Panc1 (cell line): ENCODE measurements at regions not wholly inside any gene's neighbourhood (a gene's known extent, or its start where the extent isn't known, plus 50 kb on each side); places are given as distances from the start of the nearest gene placed in this dataset.

Experiments used
- ATAC-seq: fragments of 200-7000 bp; cut with Tn5 transposase; 2 replicates; pipeline ENCODE4 v1.9.1; 2020; ENCODE audit warnings: mild to moderate bottlenecking, moderate library complexity
- BruUV-seq: library from RNA; stranded (reverse); fragments of 400-500 nt; replicated peaks from 2 replicates; lab custom pipeline; 2021; lab: Mats Ljungman, UMichigan
- CTCF ChIA-PET: fragments of 300-600 bp; sonication (Branson Sonifier 250); formaldehyde crosslinking; loops from one replicate; lab custom pipeline; 2022; ENCODE audit warnings: antibody characterized with exemption; lab: Charles Lee
- POLR2A ChIA-PET: fragments of 300-600 bp; sonication (Branson Sonifier 250); formaldehyde crosslinking; loops from one replicate; lab custom pipeline; 2022; ENCODE audit warnings: antibody characterized with exemption; lab: Charles Lee
- DNase-seq: peaks from one replicate; pipeline ENCODE4 v3.0.0-alpha.2; 2010; ENCODE audit warnings: low read depth, low spot score
- H3K27ac ChIP-seq: 2 replicates; pipeline ENCODE4 v1.5.1; 2011; ENCODE audit warnings: mild to moderate bottlenecking, low read length, inconsistent platforms
- H3K27me3 ChIP-seq: fragments of 200-500 bp; sonication (Bioruptor generic); 2 replicates; pipeline ENCODE4 v1.6.0; 2014; ENCODE audit warnings: low read length, inconsistent platforms; ENCODE audit not compliant: control insufficient read depth, insufficient read depth
- H3K36me3 ChIP-seq: fragments of 200-500 bp; sonication (Bioruptor generic); 2 replicates; pipeline ENCODE4 v1.5.1; 2014; ENCODE audit warnings: inconsistent platforms, mild to moderate bottlenecking, low read length, moderate library complexity; ENCODE audit not compliant: control insufficient read depth, insufficient read depth
- H3K4me1 ChIP-seq: 2 replicates; pipeline ENCODE4 v1.5.1; 2011; ENCODE audit warnings: inconsistent platforms, mild to moderate bottlenecking, low read length, moderate library complexity; ENCODE audit not compliant: control insufficient read depth, insufficient read depth
- H3K4me3 ChIP-seq, 2 experiments: 2 replicates each; pipeline ENCODE4 v1.5.1; 2011 to 2012; ENCODE audit warnings: low read depth in 2 of 2, low read length in 2 of 2, mild to moderate bottlenecking in 2 of 2, inconsistent platforms in 1 of 2, moderate library complexity in 1 of 2
- H3K9me3 ChIP-seq: fragments of 200-500 bp; sonication (Bioruptor generic); 2 replicates; pipeline ENCODE4 v1.5.1; 2014; ENCODE audit warnings: low read depth, mild to moderate bottlenecking, inconsistent platforms, low read length, moderate library complexity; ENCODE audit not compliant: control insufficient read depth, insufficient read depth
- POLR2AphosphoS5 ChIP-seq: IDR thresholded peaks from 2 replicates; pipeline ENCODE4 v1.6.1; 2012; ENCODE audit warnings: mild to moderate bottlenecking, low read depth, low read length, moderate library complexity
- SIN3A ChIP-seq: IDR thresholded peaks from 2 replicates; pipeline ENCODE4 v1.6.1; 2012; ENCODE audit warnings: low read depth, mild to moderate bottlenecking, low read length, moderate library complexity, borderline replicate concordance; ENCODE audit not compliant: insufficient read depth
- TCF7L2 ChIP-seq: IDR thresholded peaks from 2 replicates; pipeline ENCODE4 v1.6.1; 2011; ENCODE audit warnings: mild to moderate bottlenecking, low read depth, low read length, inconsistent platforms
- in situ Hi-C: cut with HindIII; loops from 2 replicates; pipeline ENCODE4 v1.10.0; 2016; ENCODE audit warnings: low sequenced_read_pairs, low pct_unique_long_range_greater_than_20kb
- intact Hi-C: fragments of 100-400 bp; cut with micrococcal nuclease; formaldehyde crosslinking; loops from one replicate; pipeline ENCODE4 v1.10.0; 2022; ENCODE audit not compliant: unreplicated experiment
- TF ChIP-seq, protein P1 (sequence below), 2 experiments: IDR thresholded peaks; 2 replicates each; pipeline ENCODE4 v1.6.1; 2011 to 2012; ENCODE audit warnings: low read depth in 2 of 2, control low read depth in 1 of 2, low read length in 1 of 2, mild to moderate bottlenecking in 1 of 2, moderate library complexity in 1 of 2; ENCODE audit not compliant: insufficient read depth in 1 of 2
- TF ChIP-seq, protein P2 (sequence below): fragments of 450-650 bp; IDR thresholded peaks from 2 replicates; pipeline ENCODE4 v1.5.1; 2017; ENCODE audit warnings: mild to moderate bottlenecking

DNA sequence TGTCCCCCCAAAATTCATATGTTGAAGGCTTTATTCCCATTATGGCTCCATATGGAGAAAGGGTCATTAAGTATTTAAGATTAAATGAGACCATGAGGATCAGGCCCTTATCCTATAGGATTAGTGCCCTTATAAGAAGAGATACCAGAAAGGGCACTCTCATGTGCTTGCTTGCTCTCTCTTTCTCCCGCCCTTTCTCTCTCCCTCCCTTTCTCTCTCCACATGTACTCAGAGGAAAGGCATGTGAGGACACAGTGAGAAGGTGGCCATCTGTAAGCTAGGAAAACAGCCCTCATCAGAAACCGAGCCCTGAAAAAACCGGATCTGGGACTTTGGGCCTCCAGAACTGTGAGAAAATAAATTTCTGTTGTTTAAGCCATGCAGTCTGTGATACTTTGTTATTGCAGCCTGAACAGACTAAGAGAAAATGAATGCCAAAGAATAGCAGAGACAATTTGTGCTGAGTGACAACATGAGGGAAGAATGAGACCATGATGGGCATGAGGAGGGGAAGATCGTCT lies 300.0 kb upstream of the SLC39A10 start:
- TF ChIP-seq SIN3A (no peak), POLR2AphosphoS5 (no peak), TCF7L2 (no peak)
- TF ChIP-seq, protein P1, sequence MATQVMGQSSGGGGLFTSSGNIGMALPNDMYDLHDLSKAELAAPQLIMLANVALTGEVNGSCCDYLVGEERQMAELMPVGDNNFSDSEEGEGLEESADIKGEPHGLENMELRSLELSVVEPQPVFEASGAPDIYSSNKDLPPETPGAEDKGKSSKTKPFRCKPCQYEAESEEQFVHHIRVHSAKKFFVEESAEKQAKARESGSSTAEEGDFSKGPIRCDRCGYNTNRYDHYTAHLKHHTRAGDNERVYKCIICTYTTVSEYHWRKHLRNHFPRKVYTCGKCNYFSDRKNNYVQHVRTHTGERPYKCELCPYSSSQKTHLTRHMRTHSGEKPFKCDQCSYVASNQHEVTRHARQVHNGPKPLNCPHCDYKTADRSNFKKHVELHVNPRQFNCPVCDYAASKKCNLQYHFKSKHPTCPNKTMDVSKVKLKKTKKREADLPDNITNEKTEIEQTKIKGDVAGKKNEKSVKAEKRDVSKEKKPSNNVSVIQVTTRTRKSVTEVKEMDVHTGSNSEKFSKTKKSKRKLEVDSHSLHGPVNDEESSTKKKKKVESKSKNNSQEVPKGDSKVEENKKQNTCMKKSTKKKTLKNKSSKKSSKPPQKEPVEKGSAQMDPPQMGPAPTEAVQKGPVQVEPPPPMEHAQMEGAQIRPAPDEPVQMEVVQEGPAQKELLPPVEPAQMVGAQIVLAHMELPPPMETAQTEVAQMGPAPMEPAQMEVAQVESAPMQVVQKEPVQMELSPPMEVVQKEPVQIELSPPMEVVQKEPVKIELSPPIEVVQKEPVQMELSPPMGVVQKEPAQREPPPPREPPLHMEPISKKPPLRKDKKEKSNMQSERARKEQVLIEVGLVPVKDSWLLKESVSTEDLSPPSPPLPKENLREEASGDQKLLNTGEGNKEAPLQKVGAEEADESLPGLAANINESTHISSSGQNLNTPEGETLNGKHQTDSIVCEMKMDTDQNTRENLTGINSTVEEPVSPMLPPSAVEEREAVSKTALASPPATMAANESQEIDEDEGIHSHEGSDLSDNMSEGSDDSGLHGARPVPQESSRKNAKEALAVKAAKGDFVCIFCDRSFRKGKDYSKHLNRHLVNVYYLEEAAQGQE (IDR thresholded peaks at IDR 0.05; ENCODE audit: insufficient read depth in 1 of 2, low read depth in 2 of 2, low read length in 1 of 2), result no peak
- TF ChIP-seq, protein P2, sequence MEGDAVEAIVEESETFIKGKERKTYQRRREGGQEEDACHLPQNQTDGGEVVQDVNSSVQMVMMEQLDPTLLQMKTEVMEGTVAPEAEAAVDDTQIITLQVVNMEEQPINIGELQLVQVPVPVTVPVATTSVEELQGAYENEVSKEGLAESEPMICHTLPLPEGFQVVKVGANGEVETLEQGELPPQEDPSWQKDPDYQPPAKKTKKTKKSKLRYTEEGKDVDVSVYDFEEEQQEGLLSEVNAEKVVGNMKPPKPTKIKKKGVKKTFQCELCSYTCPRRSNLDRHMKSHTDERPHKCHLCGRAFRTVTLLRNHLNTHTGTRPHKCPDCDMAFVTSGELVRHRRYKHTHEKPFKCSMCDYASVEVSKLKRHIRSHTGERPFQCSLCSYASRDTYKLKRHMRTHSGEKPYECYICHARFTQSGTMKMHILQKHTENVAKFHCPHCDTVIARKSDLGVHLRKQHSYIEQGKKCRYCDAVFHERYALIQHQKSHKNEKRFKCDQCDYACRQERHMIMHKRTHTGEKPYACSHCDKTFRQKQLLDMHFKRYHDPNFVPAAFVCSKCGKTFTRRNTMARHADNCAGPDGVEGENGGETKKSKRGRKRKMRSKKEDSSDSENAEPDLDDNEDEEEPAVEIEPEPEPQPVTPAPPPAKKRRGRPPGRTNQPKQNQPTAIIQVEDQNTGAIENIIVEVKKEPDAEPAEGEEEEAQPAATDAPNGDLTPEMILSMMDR, result no peak
- Histone ChIP-seq H3K9me3 (peaks cover 4% of the 10 kb centered on the region; the same call in 1 of the 2 replicates), H3K27me3 (no peaks in the 10 kb centered on the region), H3K27ac (no peak overlapping the region), H3K4me1 (no peaks in the 10 kb centered on the region), H3K4me3 (no peak overlapping the region), H3K36me3 (no peaks in the 10 kb centered on the region)
- no peak for ATAC-seq
- no peak for DNase-seq
- CTCF ChIA-PET, result no interaction called here
- in situ Hi-C loops, result no loop called here
- intact Hi-C loops, result no loop called here
- BruUV-seq, result no TSS peak
- POLR2A ChIA-PET, result no interaction called here

DNA sequence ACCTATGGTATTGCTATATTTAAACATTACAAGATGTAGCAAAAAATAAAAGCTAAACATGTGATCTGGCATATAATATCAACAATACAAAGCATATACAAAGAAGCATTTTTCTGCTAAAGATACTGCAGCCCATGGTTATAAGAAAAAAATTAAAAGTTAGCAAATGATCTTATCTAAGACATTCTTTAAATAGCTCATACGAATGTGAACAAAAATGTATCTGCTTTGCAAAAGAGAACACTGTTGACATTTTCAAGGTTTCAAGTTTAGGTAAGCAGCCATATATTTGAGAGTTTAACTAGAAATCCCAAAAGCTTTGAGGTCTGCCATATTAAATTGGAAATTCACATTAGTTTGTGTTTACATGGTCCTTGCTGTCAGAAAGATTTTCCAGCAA lies 301.0 kb upstream of the SLC39A10 start:
- H3K27ac ChIP-seq, result no peak overlapping the region
- BruUV-seq, result no TSS peak

More for the DNA sequence above, 301.0 kb upstream of the SLC39A10 start:
- ChIA-PET CTCF (no interaction called here), POLR2A (no interaction called here)
- no peak for TF ChIP-seq TCF7L2
- no peak for TF ChIP-seq POLR2AphosphoS5
- TF ChIP-seq, protein P2, result no peak
- TF ChIP-seq, protein P1 (IDR thresholded peaks at IDR 0.05; ENCODE audit: insufficient read depth in 1 of 2, low read depth in 2 of 2, low read length in 1 of 2), result no peak
- no peak for TF ChIP-seq SIN3A
- Histone ChIP-seq H3K4me1 (no peaks in the 10 kb centered on the region), H3K4me3 (no peak overlapping the region), H3K9me3 (peaks cover 4% of the 10 kb centered on the region; the same call in 1 of the 2 replicates), H3K27me3 (no peaks in the 10 kb centered on the region), H3K36me3 (no peaks in the 10 kb centered on the region)
- ATAC-seq, result no peak
- intact Hi-C loops (no loop called here), in situ Hi-C loops (no loop called here)
- DNase-seq, result no peak
